HFFc6 (cell line): ENCODE measurements at regions not wholly inside any gene's neighbourhood (a gene's known extent, or its start where the extent isn't known, plus 50 kb on each side); places are given as distances from the start of the nearest gene placed in this dataset.

Source experiments
- DNase-seq: peaks from one replicate; pipeline ENCODE4 v3.0.0-alpha.2; 2018
- H3K27ac Mint-ChIP-seq: 2 replicates; pipeline ENCODE4 v1.8.0; 2020; ENCODE audit warnings: mild to moderate bottlenecking, mixed read lengths
- H3K27me3 Mint-ChIP-seq: 2 replicates; pipeline ENCODE4 v1.8.0; 2021; ENCODE audit warnings: mild to moderate bottlenecking, moderate library complexity, mixed read lengths; ENCODE audit not compliant: insufficient read depth
- H3K36me3 Mint-ChIP-seq: 2 replicates; pipeline ENCODE4 v1.8.0; 2021; ENCODE audit warnings: low read depth, mixed read lengths
- H3K4me1 Mint-ChIP-seq: 2 replicates; pipeline ENCODE4 v1.8.0; 2020; ENCODE audit warnings: low read depth, mixed read lengths
- H3K4me3 Mint-ChIP-seq: 2 replicates; pipeline ENCODE4 v1.8.0; 2020; ENCODE audit warnings: mild to moderate bottlenecking, moderate library complexity, mixed read lengths
- H3K9me3 Mint-ChIP-seq: 2 replicates; pipeline ENCODE4 v1.8.0; 2020; ENCODE audit warnings: mild to moderate bottlenecking, mixed read lengths
- CTCF ChIP-seq: fragments of 200-600 bp; sonication (generic); IDR thresholded peaks from 2 replicates; pipeline ENCODE4 v1.5.0; 2021; ENCODE audit warnings: antibody characterized with exemption, mild to moderate bottlenecking

- Mint-ChIP-seq H3K27me3 (no peaks in the 10 kb centered on the region; the same call in 1 of the 2 replicates), H3K9me3 (no peaks in the 10 kb centered on the region), H3K36me3 (peaks cover 52% of the 10 kb centered on the region), H3K27ac (peak overlapping the region; percentile 72), H3K4me3 (peak overlapping the region; percentile 73), H3K4me1 (peaks cover 86% of the 10 kb centered on the region)
- no peak for DNase-seq
- TF ChIP-seq CTCF: no peak
These were observed 126.8 kb upstream of the DMRT1 start for GRCh38 chr9:714675-715074.

- Mint-ChIP-seq H3K4me1 (peaks cover 86% of the 10 kb centered on the region), H3K9me3 (no peaks in the 10 kb centered on the region), H3K36me3 (peaks cover 55% of the 10 kb centered on the region), H3K4me3 (peak overlapping the region; percentile 73), H3K27me3 (no peaks in the 10 kb centered on the region; the same call in 1 of the 2 replicates), H3K27ac (peak overlapping the region; percentile 72)
- no peak for DNase-seq
- TF ChIP-seq CTCF: no peak
These were observed 126.2 kb upstream of the DMRT1 start for GRCh38 chr9:715300-715699.

- no peak for TF ChIP-seq CTCF
- H3K36me3 Mint-ChIP-seq: peaks cover 57% of the 10 kb centered on the region
- H3K4me3 Mint-ChIP-seq: peak overlapping the region; percentile 73
- peak; percentile 28 for DNase-seq
- H3K9me3 Mint-ChIP-seq: no peaks in the 10 kb centered on the region
- no peaks in the 10 kb centered on the region; the same call in 1 of the 2 replicates for H3K27me3 Mint-ChIP-seq
- H3K27ac Mint-ChIP-seq: peak overlapping the region; percentile 72
- peaks cover 89% of the 10 kb centered on the region for H3K4me1 Mint-ChIP-seq
These were observed 125.6 kb upstream of the DMRT1 start for GRCh38 chr9:715743-716400.

- DNase-seq: no peak
- peaks cover 79% of the 10 kb centered on the region for H3K4me1 Mint-ChIP-seq
- H3K4me3 Mint-ChIP-seq: peak overlapping the region; percentile 60
- no peaks in the 10 kb centered on the region for H3K9me3 Mint-ChIP-seq
- no peak for TF ChIP-seq CTCF
- H3K27me3 Mint-ChIP-seq: no peaks in the 10 kb centered on the region; the same call in 1 of the 2 replicates
- peaks cover 58% of the 10 kb centered on the region for H3K36me3 Mint-ChIP-seq
- peak overlapping the region; percentile 75 for H3K27ac Mint-ChIP-seq
These were observed 123.8 kb upstream of the DMRT1 start for GRCh38 chr9:717722-718121.

- TF ChIP-seq CTCF: no peak
- H3K36me3 Mint-ChIP-seq: peaks cover 54% of the 10 kb centered on the region
- no peak overlapping the region for H3K4me3 Mint-ChIP-seq
- peak overlapping the region; percentile 25 for H3K27ac Mint-ChIP-seq
- no peaks in the 10 kb centered on the region for H3K9me3 Mint-ChIP-seq
- peaks cover 56% of the 10 kb centered on the region for H3K4me1 Mint-ChIP-seq
- no peak for DNase-seq
- H3K27me3 Mint-ChIP-seq: peaks cover under 1% of the 10 kb centered on the region; the same call in 1 of the 2 replicates
These were observed 121.1 kb upstream of the DMRT1 start for GRCh38 chr9:720239-720881.
